Endothelial cell of umbilical vein (primary cell): ENCODE measurements at regions not wholly inside any gene's neighbourhood (a gene's known extent, or its start where the extent isn't known, plus 50 kb on each side); places are given as distances from the start of the nearest gene placed in this dataset.

Experiments
- BruUV-seq: library from RNA; stranded (reverse); fragments of 400-500 nt; replicated peaks from 2 replicates; lab custom pipeline; 2021; lab: Mats Ljungman, UMichigan
- CTCF ChIA-PET: fragments of 300-600, 350-600 bp; sonication (Branson Sonifier 250); formaldehyde crosslinking; loops from one replicate; lab custom pipeline; 2021; ENCODE audit warnings: antibody characterized with exemption, inconsistent platforms; lab: Charles Lee
- POLR2A ChIA-PET: fragments of 300-600, 350-600 bp; sonication (Branson Sonifier 250); formaldehyde crosslinking; loops from one replicate; lab custom pipeline; 2021; ENCODE audit warnings: antibody characterized with exemption, inconsistent platforms; lab: Charles Lee
- DNase-seq: peaks from one replicate; pipeline ENCODE4 v3.0.0-alpha.2; 2011; ENCODE audit warnings: low read depth, low spot score
- FAIRE-seq: peaks from 2 replicates; lab custom pipeline; 2011; peaks lifted over from hg19 to GRCh38; lab: Jason Lieb, UNC
- H2AFZ ChIP-seq: 2 replicates; pipeline ENCODE4 v1.6.0; 2012; ENCODE audit warnings: low read depth, low read length, control low read depth, inconsistent platforms
- H3K27ac ChIP-seq: 2 replicates; pipeline ENCODE4 v1.5.1; 2011; ENCODE audit warnings: low read depth, mild to moderate bottlenecking, control low read depth, low read length, moderate library complexity; ENCODE audit not compliant: insufficient read depth
- H3K27me3 ChIP-seq, 2 experiments: 2 replicates each; pipeline versions ENCODE4 v1.6.0 to v1.6.1; 2011; ENCODE audit warnings: low read length in 2 of 2, mixed read lengths in 1 of 2; ENCODE audit not compliant: control insufficient read depth in 2 of 2, insufficient read depth in 2 of 2
- H3K36me3 ChIP-seq, 2 experiments: 2 replicates in 1 of 2; 3 replicates in 1 of 2; pipeline ENCODE4 v1.5.1; 2011; ENCODE audit warnings: low read length in 2 of 2, mild to moderate bottlenecking in 1 of 2, moderate library complexity in 1 of 2; ENCODE audit not compliant: control insufficient read depth in 2 of 2, insufficient read depth in 2 of 2; ENCODE audit errors: extremely low read depth in 1 of 2
- H3K4me1 ChIP-seq: 3 replicates; pipeline ENCODE4 v1.5.1; 2011; ENCODE audit warnings: mild to moderate bottlenecking, low read length; ENCODE audit not compliant: control insufficient read depth, insufficient read depth; ENCODE audit errors: extremely low read depth
- H3K4me2 ChIP-seq: 2 replicates; pipeline ENCODE4 v1.6.1; 2011; ENCODE audit warnings: low read length, control low read depth, mixed read lengths; ENCODE audit not compliant: insufficient read depth
- H3K4me3 ChIP-seq, 3 experiments: fragments of 200-600 bp in 1 of 3; sonication (generic), shearing (Covaris generic) in 1 of 3; replicated peaks in 1 of 3; 2 replicates each; pipeline ENCODE4 v1.5.1; 2011 to 2016; ENCODE audit warnings: control low read depth in 3 of 3, low read length in 3 of 3, mild to moderate bottlenecking in 2 of 3, inconsistent platforms in 1 of 3, low read depth in 1 of 3, moderate library complexity in 1 of 3; ENCODE audit not compliant: insufficient read depth in 1 of 3
- H3K79me2 ChIP-seq: 2 replicates; pipeline ENCODE4 v1.6.0; 2012; ENCODE audit warnings: low read length, inconsistent platforms; ENCODE audit not compliant: control insufficient read depth, insufficient read depth
- H3K9ac ChIP-seq: replicated peaks from 2 replicates; pipeline ENCODE3; 2011; ENCODE audit warnings: low read length, control low read depth; ENCODE audit not compliant: insufficient read depth; ENCODE audit errors: extremely low read depth
- H3K9me1 ChIP-seq: replicated peaks from 3 replicates; pipeline ENCODE4 v1.6.0; 2011; ENCODE audit warnings: mild to moderate bottlenecking, low read length; ENCODE audit not compliant: control insufficient read depth, insufficient read depth; ENCODE audit errors: extremely low read depth
- H3K9me3 ChIP-seq: replicated peaks from 2 replicates; pipeline ENCODE4 v1.5.1; 2012; ENCODE audit warnings: low read length, inconsistent platforms; ENCODE audit not compliant: control insufficient read depth, insufficient read depth
- H4K20me1 ChIP-seq: replicated peaks from 2 replicates; pipeline ENCODE3; 2011; ENCODE audit warnings: mild to moderate bottlenecking, low read length; ENCODE audit not compliant: control insufficient read depth, insufficient read depth; ENCODE audit errors: extremely low read depth
- EZH2 ChIP-seq: IDR thresholded peaks from 2 replicates; pipeline ENCODE4 v1.6.1; 2012; ENCODE audit warnings: borderline replicate concordance, low read depth, mild to moderate bottlenecking, moderate library complexity, low read length, inconsistent platforms; ENCODE audit not compliant: severe bottlenecking
- FOS ChIP-seq: IDR thresholded peaks from 2 replicates; pipeline ENCODE4 v1.6.1; 2011; ENCODE audit warnings: mild to moderate bottlenecking, low read length, moderate library complexity, borderline replicate concordance; ENCODE audit not compliant: insufficient read depth
- GATA2 ChIP-seq: IDR thresholded peaks from 2 replicates; pipeline ENCODE4 v1.7.0; 2011; ENCODE audit warnings: low read depth, mild to moderate bottlenecking, moderate library complexity, mixed read lengths, low read length; ENCODE audit not compliant: insufficient read length, insufficient read depth
- JUN ChIP-seq: IDR thresholded peaks from 2 replicates; pipeline ENCODE4 v1.6.1; 2011; ENCODE audit warnings: borderline replicate concordance, low read depth; ENCODE audit not compliant: insufficient read length, insufficient read depth
- MAX ChIP-seq: IDR thresholded peaks from 2 replicates; pipeline ENCODE4 v1.6.1; 2011; ENCODE audit not compliant: insufficient read depth, insufficient read length
- MYC ChIP-seq: IDR thresholded peaks from one replicate; pipeline ENCODE4 v1.6.1; 2011; ENCODE audit warnings: mild to moderate bottlenecking, low read depth, low read length
- POLR2A ChIP-seq: IDR thresholded peaks from 2 replicates; pipeline ENCODE4 v1.6.1; 2012; ENCODE audit warnings: low read depth, mild to moderate bottlenecking, control low read depth, low read length
- POLR2AphosphoS5 ChIP-seq: IDR thresholded peaks from 2 replicates; pipeline ENCODE4 v1.6.1; 2012; ENCODE audit warnings: low read depth, mild to moderate bottlenecking, control low read depth, low read length, moderate library complexity; ENCODE audit not compliant: insufficient read depth
- dilution Hi-C: fragments of 300-500 bp; cut with MboI; formaldehyde crosslinking; loops from one replicate; pipeline ENCODE4 v1.15.0; 2019; ENCODE audit warnings: low sequenced_read_pairs; ENCODE audit not compliant: extremely low pct_ligation_motif_present
- intact Hi-C: fragments of 100-400 bp; cut with micrococcal nuclease; formaldehyde crosslinking; loops from one replicate; pipeline ENCODE4 v1.10.0; 2022
- TF ChIP-seq, protein P1 (sequence below), 2 donors: IDR thresholded peaks; 1 replicate in 1 of 2; 2 replicates in 1 of 2; pipeline ENCODE4 v1.5.1; 2011; ENCODE audit warnings: low read length in 2 of 2, mild to moderate bottlenecking in 2 of 2, moderate library complexity in 2 of 2, control low read depth in 1 of 2, inconsistent platforms in 1 of 2, low read depth in 1 of 2; ENCODE audit not compliant: insufficient read depth in 1 of 2; ENCODE audit errors: extremely low read depth in 1 of 2

DNA sequence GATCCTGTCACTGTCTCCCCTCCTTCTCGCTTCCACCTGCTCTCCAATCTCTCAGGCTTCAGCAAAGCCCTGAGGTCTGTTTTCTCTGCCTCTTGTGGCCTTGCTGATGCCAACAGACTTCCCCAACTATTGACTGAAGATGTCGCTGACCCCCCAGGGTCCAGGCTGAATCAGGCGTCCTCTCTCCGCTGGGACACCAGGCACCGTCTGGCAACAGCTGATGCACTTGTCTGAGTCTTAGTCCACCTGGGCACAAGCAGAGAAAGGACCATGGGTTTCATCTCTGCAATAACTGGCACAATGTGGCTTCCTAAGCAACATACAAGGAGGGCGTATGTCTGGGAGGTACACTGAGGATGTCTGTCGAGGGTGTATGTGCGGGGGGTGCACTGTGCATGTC is 248.7 kb upstream of the MYT1L start:
- H3K9ac ChIP-seq: no peak overlapping the region
- no peak overlapping the region for H3K4me2 ChIP-seq
- DNase-seq: no peak
- no peak overlapping the region for H3K4me3 ChIP-seq
- H4K20me1 ChIP-seq: no peaks in the 10 kb centered on the region
- CTCF ChIA-PET: no interaction called here
- BruUV-seq: no TSS peak
- no peaks in the 10 kb centered on the region for H3K9me3 ChIP-seq
- FAIRE-seq: no peak
- POLR2A ChIA-PET: no interaction called here
- no peaks in the 10 kb centered on the region for H3K27me3 ChIP-seq
- H2AFZ ChIP-seq: no peak overlapping the region
- dilution Hi-C loops: no loop called here
- no peaks in the 10 kb centered on the region for H3K79me2 ChIP-seq
- H3K4me1 ChIP-seq: no peaks in the 10 kb centered on the region
- H3K36me3 ChIP-seq: no peaks in the 10 kb centered on the region
- intact Hi-C loops: no loop called here
- H3K27ac ChIP-seq: no peak overlapping the region
- no peak for TF ChIP-seq MAX
- no peak for TF ChIP-seq EZH2
- TF ChIP-seq FOS: no peak
- TF ChIP-seq JUN: no peak
- no peak for TF ChIP-seq POLR2A
- TF ChIP-seq POLR2AphosphoS5: no peak
- TF ChIP-seq GATA2: no peak
- TF ChIP-seq MYC: no peak
- TF ChIP-seq, protein P1, sequence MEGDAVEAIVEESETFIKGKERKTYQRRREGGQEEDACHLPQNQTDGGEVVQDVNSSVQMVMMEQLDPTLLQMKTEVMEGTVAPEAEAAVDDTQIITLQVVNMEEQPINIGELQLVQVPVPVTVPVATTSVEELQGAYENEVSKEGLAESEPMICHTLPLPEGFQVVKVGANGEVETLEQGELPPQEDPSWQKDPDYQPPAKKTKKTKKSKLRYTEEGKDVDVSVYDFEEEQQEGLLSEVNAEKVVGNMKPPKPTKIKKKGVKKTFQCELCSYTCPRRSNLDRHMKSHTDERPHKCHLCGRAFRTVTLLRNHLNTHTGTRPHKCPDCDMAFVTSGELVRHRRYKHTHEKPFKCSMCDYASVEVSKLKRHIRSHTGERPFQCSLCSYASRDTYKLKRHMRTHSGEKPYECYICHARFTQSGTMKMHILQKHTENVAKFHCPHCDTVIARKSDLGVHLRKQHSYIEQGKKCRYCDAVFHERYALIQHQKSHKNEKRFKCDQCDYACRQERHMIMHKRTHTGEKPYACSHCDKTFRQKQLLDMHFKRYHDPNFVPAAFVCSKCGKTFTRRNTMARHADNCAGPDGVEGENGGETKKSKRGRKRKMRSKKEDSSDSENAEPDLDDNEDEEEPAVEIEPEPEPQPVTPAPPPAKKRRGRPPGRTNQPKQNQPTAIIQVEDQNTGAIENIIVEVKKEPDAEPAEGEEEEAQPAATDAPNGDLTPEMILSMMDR (IDR thresholded peaks at IDR 0.05; ENCODE audit: extremely low read depth in 1 of 2, insufficient read depth in 1 of 2, low read depth in 1 of 2, low read length in 2 of 2): no peak
- no peaks in the 10 kb centered on the region for H3K9me1 ChIP-seq
